Gastrocnemius medialis (tissue), 4 donors: ENCODE measurements at regions not wholly inside any gene's neighbourhood (a gene's known extent, or its start where the extent isn't known, plus 50 kb on each side); places are given as distances from the start of the nearest gene placed in this dataset.

Experiments used
- ATAC-seq, 2 donors: fragments of 150-250 bp; one replicate each; pipeline ENCODE4 v1.9.1; 2016
- DNase-seq, 2 donors: peaks; one replicate each; pipeline ENCODE4 v3.0.0-alpha.2; 2019
- H3K27ac ChIP-seq, 4 donors: fragments of 200-600 bp; sonication (generic); 1 replicate in 1 of 4; 2 replicates in 3 of 4; pipeline ENCODE4 v1.5.1; 2016 to 2018; ENCODE audit warnings: mild to moderate bottlenecking in 2 of 4, moderate library complexity in 1 of 4
- H3K27me3 ChIP-seq, 3 donors: fragments of 200-600 bp; sonication (generic) in 2 of 3; 1 replicate in 1 of 3; 2 replicates in 2 of 3; pipeline versions ENCODE4 v1.5.1 to v1.6.0; 2016 to 2019; ENCODE audit warnings: mild to moderate bottlenecking in 1 of 3, moderate library complexity in 1 of 3
- H3K36me3 ChIP-seq, 2 donors: fragments of 200-600 bp; sonication (generic) in 1 of 2; one replicate each; pipeline ENCODE4 v1.5.1; 2017 to 2018
- H3K4me1 ChIP-seq, 2 donors: fragments of 200-600 bp; sonication (generic) in 1 of 2; one replicate each; pipeline ENCODE4 v1.5.1; 2016 to 2017; ENCODE audit warnings: mild to moderate bottlenecking in 2 of 2
- H3K4me3 ChIP-seq, 4 donors: fragments of 200-600 bp; sonication (generic) in 3 of 4; 1 replicate in 1 of 4; 2 replicates in 3 of 4; pipeline ENCODE4 v1.5.1; 2016 to 2019; ENCODE audit warnings: mild to moderate bottlenecking in 2 of 4
- H3K9me3 ChIP-seq, 3 donors: fragments of 200-600 bp; sonication (generic) in 2 of 3; 1 replicate in 1 of 3; 2 replicates in 2 of 3; pipeline ENCODE4 v1.5.1; 2016 to 2019
- CTCF ChIP-seq, 5 experiments: fragments of 450-650 bp in 3 of 5; fragments of 200-600 bp in 2 of 5; sonication (generic) in 2 of 5; IDR thresholded peaks in 4 of 5; conservative IDR thresholded peaks in 1 of 5; 1 replicate in 4 of 5; 2 replicates in 1 of 5; pipeline ENCODE4 v1.5.1; 2016 to 2019; ENCODE audit warnings: antibody characterized with exemption in 5 of 5, mild to moderate bottlenecking in 3 of 5, moderate library complexity in 3 of 5
- POLR2A ChIP-seq, 2 donors: fragments of 450-650 bp; IDR thresholded peaks; one replicate each; pipeline ENCODE4 v1.6.1; 2017; ENCODE audit warnings: antibody characterized with exemption in 2 of 2, mild to moderate bottlenecking in 2 of 2, moderate library complexity in 2 of 2
- in situ Hi-C, 4 donors: fragments of 200-750 bp; cut with MboI; loops; one replicate each; pipeline versions ENCODE4 v1.15.0 to v1.8.0; 2017; ENCODE audit warnings: low sequenced_read_pairs in 4 of 4
- intact Hi-C: fragments of 100-400 bp; cut with DNase I; formaldehyde crosslinking; loops from one replicate; pipeline ENCODE4 v1.15.1; 2023; ENCODE audit warnings: low total_unique reads

DNA sequence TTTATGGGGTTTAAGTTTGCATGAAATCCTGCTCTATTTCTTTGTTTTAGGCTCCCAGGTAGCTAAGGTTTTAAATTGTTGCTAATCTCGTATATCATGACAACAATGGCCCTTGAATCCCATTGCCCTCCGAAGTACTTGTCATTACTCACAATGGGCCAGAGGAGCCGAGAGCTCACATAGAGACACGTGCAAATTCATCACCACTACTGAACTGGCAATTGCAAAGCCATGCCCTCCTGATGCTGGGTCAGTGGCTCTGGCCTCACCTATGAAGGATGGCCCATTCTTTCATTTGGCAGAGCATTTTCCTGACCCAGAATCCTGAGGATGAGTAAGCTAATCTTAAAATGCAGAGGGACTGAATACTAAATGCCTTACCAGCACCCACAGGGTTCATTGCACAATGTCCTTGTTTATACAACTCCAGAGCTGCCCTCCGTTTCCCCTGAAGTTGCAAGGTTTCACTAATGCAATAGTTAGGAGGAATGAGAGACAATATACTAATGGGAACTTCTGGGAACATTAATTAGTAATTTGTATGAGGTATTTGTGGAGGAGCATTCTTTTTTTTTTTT, 71.6 kb upstream of the GAREM1 start:
- in situ Hi-C loops: no loop called here
- DNase-seq (no peak), ATAC-seq (no peak)
- intact Hi-C loops: no loop called here
- H3K9me3 ChIP-seq: no peaks in the 10 kb centered on the region
- H3K4me3 ChIP-seq: no peak overlapping the region
- no peaks in the 10 kb centered on the region for H3K27me3 ChIP-seq
- no peak overlapping the region for H3K27ac ChIP-seq
- TF ChIP-seq CTCF (IDR thresholded peaks at IDR 0.05 in 4 of 5, conservative IDR thresholded peaks at IDR 0.05 in 1 of 5) (no peak), POLR2A (IDR thresholded peaks at IDR 0.05) (no peak)
- H3K4me1 ChIP-seq: no peaks in the 10 kb centered on the region
- H3K36me3 ChIP-seq: no peaks in the 10 kb centered on the region

DNA sequence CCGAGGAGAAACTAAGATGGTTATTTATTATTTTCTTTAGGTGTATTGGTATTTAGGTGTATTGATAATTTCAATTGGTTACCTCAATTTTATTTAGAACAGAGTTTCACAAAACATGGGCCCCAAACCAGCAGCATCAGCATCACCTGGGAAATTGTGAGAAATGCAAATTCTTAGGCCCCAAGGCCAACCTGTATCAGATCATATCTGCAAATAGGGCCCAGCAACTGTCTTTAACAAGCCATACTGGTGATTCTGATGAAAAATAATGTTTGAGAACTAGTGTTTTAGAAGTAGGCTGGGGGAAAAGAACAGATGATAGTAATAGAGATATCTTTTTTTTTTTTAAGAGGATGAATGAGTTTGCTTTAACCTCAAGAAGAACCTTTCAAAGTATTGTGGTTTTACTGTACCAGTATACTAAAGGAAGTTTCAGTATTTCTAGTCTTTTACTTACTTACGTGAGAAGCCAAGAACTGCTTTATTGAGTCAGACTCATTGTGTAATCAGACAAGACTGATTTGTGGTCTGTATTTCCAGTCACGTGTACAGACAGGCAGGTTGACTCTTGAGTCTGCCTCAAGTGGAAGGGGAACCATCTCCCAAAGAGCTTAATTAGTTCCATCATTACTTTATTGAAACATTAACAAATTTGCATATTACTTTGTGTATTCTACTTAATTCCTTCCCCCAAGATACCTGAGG, 60.4 kb upstream of the GAREM1 start:
- no peak overlapping the region for H3K4me3 ChIP-seq
- ATAC-seq (no peak), DNase-seq (no peak)
- no peaks in the 10 kb centered on the region for H3K27me3 ChIP-seq
- in situ Hi-C loops (no loop called here), intact Hi-C loops (no loop called here)
- no peaks in the 10 kb centered on the region for H3K9me3 ChIP-seq
- no peaks in the 10 kb centered on the region for H3K36me3 ChIP-seq
- no peaks in the 10 kb centered on the region for H3K4me1 ChIP-seq
- no peak overlapping the region for H3K27ac ChIP-seq
- no peak for TF ChIP-seq POLR2A (IDR thresholded peaks at IDR 0.05)
- TF ChIP-seq CTCF (IDR thresholded peaks at IDR 0.05 in 4 of 5, conservative IDR thresholded peaks at IDR 0.05 in 1 of 5): no peak

DNA sequence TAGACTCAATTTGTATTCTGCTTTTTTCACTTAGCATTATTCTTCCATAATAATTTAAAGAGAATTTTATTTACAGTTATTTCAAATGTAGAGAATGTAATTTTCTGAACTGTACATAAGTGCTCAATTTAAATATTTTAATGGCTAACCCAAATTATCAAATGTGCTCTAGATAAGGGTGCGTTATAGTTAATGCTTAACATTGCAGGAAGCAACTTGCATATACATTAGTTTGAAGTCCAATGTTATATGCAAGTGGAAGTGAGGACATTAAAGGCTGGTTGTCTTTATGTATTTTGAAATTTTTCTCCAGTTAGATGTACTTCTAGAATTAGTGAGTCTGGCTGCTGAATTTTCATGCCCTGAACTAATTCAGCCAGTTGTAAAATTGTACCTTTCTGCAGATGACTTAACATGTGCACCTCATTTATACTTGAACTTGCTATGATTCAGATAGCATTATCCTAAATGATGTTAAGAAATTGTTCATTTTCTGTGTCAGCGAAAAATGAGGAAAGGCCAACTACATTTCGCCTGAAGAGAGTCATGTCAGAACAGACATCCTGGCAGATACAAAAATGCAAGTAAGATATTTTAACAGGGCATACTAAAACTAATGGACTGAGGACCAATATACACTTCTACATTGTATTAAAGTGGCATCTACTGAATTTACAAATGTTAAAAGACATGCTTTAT, 59.2 kb upstream of the GAREM1 start:
- Histone ChIP-seq H3K4me1 (no peaks in the 10 kb centered on the region), H3K9me3 (no peaks in the 10 kb centered on the region), H3K36me3 (no peaks in the 10 kb centered on the region), H3K4me3 (no peak overlapping the region), H3K27me3 (no peaks in the 10 kb centered on the region), H3K27ac (no peak overlapping the region)
- ATAC-seq: no peak
- no peak for DNase-seq
- intact Hi-C loops (no loop called here), in situ Hi-C loops (no loop called here)
- TF ChIP-seq POLR2A (IDR thresholded peaks at IDR 0.05): no peak
- TF ChIP-seq CTCF (IDR thresholded peaks at IDR 0.05 in 4 of 5, conservative IDR thresholded peaks at IDR 0.05 in 1 of 5): no peak

GRCh38 chr18:32520771-32521170, 50.1 kb upstream of the GAREM1 start:
- H3K36me3 ChIP-seq: no peaks in the 10 kb centered on the region
- TF ChIP-seq CTCF (IDR thresholded peaks at IDR 0.05 in 4 of 5, conservative IDR thresholded peaks at IDR 0.05 in 1 of 5): no peak
- TF ChIP-seq POLR2A (IDR thresholded peaks at IDR 0.05): no peak
- no peak for ATAC-seq
- no peak overlapping the region for H3K4me3 ChIP-seq
- H3K9me3 ChIP-seq: no peaks in the 10 kb centered on the region
- DNase-seq: no peak
- in situ Hi-C loops: loop anchor here in 1 of 4 donors (25.0 kb wide), 1 partner anchor 108 kb away; no protein-coding TSS in a partner anchor
- H3K4me1 ChIP-seq: no peaks in the 10 kb centered on the region
- H3K27me3 ChIP-seq: no peaks in the 10 kb centered on the region
- intact Hi-C loops: no loop called here
- H3K27ac ChIP-seq: no peak overlapping the region
